ENCODE measurements at regions not wholly inside any gene's neighbourhood (a gene's known extent, or its start where the extent isn't known, plus 50 kb on each side); places are given as distances from the start of the nearest gene placed in this dataset.
A peak's percentile ranks its signal among the peaks of the same experiment; 100 is the strongest.

DNA sequence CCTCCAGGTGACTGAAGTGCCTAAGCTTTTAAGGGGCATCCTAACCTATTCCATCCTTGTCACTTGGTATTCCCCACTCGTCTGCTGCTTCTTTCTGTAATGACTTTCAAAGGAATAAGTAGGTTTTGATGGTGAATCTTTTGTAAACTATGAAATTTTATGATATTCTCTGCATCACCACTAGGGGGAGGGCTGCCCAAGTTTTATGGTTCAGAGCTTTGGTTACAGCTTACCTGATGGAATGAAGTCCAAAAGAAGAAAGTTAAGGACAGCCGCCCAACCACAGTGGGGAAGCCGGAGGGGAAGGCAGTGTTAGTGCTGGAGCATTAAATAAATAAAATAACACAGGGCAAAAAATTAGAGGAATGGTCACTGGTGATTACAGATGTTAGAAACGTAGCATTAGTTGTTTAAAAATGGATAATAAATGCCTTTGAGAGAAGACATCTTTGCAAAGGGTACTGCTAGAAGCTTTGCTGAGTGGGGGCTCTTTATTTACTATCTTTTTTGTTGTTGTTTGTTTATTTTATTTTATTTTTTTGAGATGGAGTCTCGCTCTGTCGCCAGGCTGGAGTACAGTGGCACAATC lies 204.9 kb downstream of the GBA3 start:
- peak in 1 of 3 experiments; percentile 3 for DNase-seq (ENCODE audit: low read depth in 2 of 3, low spot score in 2 of 3)

DNA sequence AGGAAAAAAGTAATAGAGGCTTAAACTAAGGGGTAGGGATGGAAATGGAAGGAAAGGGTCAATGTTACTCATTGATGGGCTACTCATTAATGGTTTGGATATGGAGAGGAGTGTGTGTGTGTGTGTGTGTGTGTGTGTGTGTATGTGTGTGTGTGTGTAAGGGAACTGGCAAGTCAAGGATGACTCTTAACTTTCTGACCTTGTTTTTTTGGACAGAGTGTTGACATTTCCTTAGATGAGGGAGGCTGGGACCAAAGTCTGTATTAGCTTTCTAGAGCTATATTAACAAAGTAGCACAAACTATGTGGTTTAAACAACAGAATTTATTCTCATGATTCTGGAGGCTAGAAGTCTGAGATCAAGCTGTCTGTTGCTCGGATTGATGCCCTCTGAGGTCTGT lies 202.7 kb downstream of the GBA3 start:
- no peak for DNase-seq (ENCODE audit: low read depth in 2 of 3, low spot score in 2 of 3)

DNA sequence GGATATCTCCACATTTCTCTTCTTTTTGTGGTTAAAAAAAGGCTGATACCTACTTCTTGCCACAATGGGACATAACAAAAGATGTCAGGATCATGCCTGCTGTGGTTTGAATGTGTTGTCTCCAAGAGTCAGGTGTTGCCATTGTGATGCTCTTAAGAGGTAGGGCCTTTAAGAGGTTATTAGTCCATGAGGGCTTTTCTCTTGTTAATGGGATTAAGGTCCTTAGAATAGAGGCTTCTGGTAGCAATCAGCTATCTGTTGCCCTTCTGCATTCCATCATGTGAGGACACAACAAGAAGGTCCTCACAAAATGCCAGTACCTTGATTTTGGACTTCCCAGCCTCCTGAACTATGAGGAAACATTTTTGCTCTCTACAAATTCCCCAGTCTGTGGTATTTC lies 191.4 kb downstream of the GBA3 start:
- no peak for DNase-seq (ENCODE audit: low read depth in 2 of 3, low spot score in 2 of 3)

DNA sequence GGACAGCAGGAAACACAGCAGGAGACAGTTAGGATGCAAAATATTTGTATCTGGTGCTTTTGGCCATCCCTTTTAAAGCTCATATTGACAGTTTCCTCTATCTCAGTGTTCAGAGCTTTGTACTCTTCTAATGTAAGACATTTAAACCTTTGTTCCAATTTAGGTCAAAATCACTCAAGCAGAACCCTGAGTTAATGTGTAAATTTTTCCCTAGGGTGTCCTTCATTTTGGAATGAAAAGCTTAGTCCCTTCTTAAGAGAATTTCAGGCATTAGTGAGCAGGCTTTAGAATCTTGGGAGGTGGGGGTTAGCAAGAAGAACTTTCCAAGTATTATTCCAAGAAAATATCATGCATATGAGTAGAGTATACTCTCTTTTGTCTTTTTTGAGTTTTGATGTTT lies 188.7 kb downstream of the GBA3 start:
- no peak for DNase-seq (ENCODE audit: low read depth in 2 of 3, low spot score in 2 of 3)

DNA sequence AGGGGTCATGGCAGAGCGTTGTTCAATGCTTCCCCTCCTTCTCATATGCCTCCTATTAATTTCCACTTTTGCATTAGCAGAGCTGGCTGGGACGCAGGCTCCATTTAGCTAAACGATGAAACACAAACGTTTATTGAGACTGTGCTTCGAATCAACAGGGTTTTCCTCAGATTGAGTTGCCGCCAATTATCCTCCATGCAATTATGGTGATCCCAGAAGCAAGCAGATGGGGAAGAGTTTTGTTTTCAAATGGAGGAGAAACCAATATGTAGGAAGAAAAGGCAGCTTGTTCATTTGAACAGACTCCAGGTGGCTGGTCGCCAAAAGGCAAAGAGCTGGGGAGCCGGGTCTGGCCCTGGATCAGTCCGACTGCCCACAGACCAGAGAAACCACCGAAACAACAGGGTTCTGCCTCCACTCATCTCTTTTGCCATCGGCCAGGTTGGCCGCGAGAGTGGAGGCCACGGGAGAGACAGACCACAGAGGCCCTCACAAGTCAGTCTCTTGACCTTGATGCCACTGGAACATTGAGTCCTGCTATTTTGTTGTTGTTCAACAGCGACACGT lies 184.8 kb downstream of the GBA3 start:
- DNase-seq (ENCODE audit: low read depth in 2 of 3, low spot score in 2 of 3) = no peak

DNA sequence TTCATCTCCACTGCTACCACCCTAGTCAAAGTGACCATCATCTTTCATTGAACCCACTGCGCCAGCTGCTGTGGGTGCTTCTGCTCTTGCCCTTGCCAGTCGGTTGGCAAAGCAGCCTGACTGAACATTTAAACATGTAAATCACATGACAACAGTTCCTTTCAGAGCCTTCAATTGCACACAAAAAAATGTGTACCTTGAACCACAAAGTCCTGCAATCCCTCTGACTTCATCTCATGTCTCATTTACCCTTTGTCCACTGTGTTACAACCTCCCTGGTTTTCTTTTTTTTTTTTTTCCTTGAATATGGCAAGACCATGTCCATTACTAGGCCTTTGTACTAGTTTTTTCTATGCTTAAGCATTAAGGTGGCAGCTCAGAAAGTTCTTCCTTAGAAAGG lies 183.5 kb downstream of the GBA3 start:
- DNase-seq (ENCODE audit: low read depth in 2 of 3, low spot score in 2 of 3) = no peak

DNA sequence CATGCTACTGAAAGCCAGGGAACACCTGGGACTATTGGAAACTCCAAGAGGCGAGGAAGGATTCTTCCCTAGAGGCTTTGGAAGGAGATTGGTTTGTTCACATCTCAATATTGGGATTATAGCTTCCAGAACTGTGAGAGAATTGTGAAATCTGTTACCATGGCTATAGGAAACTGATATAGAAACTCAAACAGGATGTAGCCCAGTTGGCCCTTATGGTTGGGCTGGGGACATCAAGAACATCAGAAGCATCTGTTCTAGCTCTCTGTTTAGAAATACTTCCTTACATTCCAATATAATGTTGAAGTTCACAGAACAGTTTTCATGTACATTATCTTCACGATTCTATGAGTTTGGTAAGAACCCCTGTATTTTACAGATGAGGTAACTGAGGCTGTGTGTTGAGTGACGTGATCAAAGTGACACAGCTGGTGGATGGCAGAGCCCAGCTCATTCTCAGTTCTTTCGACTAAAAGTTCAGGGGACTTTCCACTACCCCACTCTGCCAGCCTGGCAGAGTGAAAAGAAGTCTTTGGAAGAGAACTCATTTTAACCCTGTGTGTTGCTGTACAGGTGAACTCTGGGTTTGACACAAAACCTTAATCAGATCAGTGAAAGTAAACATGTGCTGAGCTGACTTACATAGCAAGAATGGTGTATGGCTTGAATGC lies 183.0 kb downstream of the GBA3 start:
- no peak for DNase-seq (ENCODE audit: low read depth in 2 of 3, low spot score in 2 of 3)

DNA sequence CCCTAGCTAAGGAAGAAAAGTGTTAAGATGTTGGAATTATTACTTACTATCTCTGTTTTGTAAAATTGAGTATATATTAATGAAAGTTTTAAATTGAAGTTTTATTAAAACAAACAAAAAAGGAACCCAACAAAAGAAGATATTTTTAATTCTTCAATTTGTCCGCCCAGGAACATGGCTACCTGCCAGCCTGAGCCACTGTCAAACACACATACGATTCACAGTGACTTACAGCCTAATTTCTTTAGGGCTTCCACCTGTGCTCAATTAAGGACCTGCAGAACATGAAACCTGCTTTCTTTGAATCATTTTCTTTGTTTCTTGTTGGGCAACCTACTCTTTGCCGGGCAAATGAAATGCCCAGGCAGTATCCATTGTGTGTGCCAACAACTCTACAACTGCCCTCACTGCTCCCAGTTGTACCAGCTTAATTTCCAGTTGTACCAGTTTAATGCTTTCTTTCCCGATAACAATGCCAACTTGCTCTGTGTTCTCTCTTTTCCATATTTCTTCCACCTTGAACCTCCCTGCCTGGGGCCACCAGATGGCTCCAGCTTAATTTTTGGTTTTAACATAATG lies 181.7 kb downstream of the GBA3 start:
- no peak for DNase-seq (ENCODE audit: low read depth in 2 of 3, low spot score in 2 of 3)

DNA sequence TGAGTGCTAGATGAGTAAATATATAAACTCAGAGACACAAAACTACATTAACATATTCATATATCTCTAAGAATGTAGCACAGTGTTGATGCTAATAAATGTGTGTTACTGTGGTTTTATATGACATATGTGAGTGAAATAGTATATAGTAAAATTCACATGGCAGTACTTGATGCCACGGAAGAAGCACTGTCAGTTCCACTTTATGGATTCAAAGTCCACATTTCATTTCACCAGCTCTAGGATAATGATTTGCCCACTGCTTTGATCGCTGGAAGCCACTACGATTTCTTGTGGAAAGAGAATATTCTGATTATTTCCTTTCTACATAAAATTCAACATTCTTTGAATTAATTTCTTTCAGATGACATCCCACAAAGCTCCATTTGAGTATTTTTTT lies 181.2 kb downstream of the GBA3 start:
- DNase-seq (ENCODE audit: low read depth in 2 of 3, low spot score in 2 of 3) = no peak

DNA sequence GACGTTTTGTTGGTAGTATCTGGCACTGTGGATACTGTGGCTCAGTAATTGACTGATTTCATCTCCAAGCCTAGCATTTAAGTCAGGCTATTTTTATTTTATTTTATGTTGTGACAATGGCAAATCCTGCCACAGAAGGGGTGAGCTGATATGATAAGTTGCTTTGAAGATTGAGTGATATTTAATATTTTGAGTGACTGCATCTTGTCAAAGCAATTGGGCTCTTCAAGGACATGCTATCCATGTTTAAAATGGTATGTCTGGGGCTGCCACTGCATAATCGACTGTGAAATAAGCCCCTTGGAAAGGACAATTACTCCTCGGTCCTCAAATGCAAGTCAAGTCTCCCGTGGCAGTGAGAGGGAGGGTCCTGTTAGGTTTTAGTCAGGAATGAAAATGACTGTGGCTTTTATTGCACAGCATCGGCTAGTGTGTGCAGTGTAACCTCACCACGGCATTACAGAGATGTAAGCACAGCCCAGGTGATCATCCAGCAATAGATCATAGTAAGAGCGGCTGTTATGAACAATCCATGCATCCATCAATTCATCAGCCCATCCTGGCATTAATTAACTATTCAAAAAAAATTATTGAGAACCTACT lies 178.2 kb downstream of the GBA3 start:
- DNase-seq (ENCODE audit: low read depth in 2 of 3, low spot score in 2 of 3) = no peak

DNA sequence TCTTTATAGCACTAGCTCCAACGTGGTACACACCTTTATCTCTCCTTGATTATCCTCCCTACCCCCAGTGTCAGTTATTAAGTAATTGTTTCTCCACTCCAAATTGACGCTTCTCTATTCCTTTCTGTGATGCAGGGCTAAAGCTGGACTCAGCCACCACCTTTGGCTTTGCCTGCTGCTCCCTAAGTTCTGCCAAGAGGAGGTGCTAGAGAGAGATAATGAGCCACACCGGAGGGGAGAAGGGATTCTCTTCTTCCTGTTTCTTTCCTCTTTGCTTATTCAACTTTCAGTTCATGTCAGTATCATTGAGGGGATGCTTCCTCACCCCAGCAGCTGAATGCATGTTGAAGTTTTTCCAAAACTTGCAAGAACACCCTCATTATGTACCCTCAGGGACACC lies 176.5 kb downstream of the GBA3 start:
- DNase-seq (ENCODE audit: low read depth in 2 of 3, low spot score in 2 of 3) = no peak
